ENCODE measurements at regions not wholly inside any gene's neighbourhood (a gene's known extent, or its start where the extent isn't known, plus 50 kb on each side); places are given as distances from the start of the nearest gene placed in this dataset.

GRCh38 chr7:27472043-27472442 lies 190.6 kb downstream of the HIBADH start:
- Histone ChIP-seq H3K27me3 (ENCODE audit: control insufficient read depth, insufficient read depth, low read length) (no peaks in the 10 kb centered on the region), H3K4me3 (ENCODE audit: low read depth, low read length) (no peak overlapping the region), H3K36me3 (ENCODE audit: control insufficient read depth, insufficient read depth, low read length) (no peaks in the 10 kb centered on the region)
- no peak for TF ChIP-seq CTCF (IDR thresholded peaks at IDR 0.05; ENCODE audit: insufficient read depth, low read length, poor library complexity, severe bottlenecking)
- DNase-seq (ENCODE audit: low read depth) = no peak
